ENCODE measurements at regions not wholly inside any gene's neighbourhood (a gene's known extent, or its start where the extent isn't known, plus 50 kb on each side); places are given as distances from the start of the nearest gene placed in this dataset.

GRCh38 chr3:174636451-174636850, 222.7 kb upstream of the NAALADL2 start:
- CTCF ChIA-PET, result no interaction called here
- POLR2A ChIA-PET, result no interaction called here

- POLR2A ChIA-PET, result no interaction called here
- CTCF ChIA-PET, result no interaction called here
Observed at GRCh38 chr3:174639406-174639805, 219.7 kb upstream of the NAALADL2 start.

DNA sequence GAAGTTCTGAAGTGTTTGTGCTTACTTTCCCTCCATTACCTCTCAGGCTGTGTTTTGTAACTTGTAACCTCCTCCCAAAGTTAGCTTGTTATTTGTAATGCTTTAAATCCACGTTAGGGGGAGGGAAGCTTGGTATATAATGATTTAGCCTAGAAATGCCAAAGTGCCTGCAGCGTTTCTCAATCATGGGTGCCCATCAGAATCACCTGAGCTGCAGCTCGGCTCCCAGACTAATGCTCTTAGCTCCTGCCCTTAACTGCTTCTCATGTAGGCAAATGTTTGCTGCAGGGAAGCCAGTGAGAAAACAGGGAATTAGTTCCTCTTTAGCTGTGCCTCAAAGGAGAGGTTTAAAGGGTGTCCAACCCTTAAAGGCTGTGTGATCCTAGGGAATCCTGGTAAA, 219.2 kb upstream of the NAALADL2 start:
- ChIA-PET CTCF (no interaction called here), POLR2A (no interaction called here)

- ChIA-PET CTCF (no interaction called here), POLR2A (no interaction called here)
Observed at GRCh38 chr3:174640932-174641331, 218.2 kb upstream of the NAALADL2 start.

DNA sequence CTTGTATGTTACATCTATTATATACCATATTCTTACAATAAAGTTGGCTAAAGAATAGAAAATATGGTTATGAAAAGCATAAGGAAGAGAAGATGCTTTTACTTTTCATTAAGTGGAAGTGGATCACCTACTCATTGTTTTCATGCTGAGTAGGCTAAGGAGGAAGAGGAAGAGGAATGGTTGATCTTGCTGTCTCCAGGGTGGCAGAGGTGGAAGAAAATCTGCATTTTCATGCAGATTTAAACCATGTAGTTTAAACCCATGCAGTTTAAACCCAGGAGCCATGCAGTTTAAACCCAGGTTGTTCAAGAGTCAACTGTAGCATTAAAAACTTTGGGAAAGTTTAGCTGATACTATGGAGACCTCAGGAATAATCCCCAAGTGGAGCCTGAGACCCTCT, 214.8 kb upstream of the NAALADL2 start:
- ChIA-PET CTCF (no interaction called here), POLR2A (no interaction called here)

DNA sequence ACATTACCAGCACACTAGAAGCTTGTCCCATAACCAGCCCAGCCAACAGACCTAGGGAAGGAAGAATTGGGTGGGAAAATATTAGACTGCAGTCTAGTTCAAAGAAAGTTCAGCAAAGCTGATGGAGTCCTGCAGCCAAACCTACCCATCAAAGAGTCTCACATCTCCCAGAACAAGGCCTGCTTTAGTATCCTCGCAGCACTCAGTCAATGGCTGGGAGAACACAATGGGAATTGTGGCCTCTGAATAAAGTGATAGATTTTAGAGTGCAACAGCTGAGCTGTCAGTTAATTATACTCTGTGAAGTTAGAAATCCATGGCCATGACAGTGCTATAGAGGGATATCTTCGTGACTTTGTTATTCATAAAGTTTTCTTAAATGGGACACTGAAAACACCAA, 207.2 kb upstream of the NAALADL2 start:
- CTCF ChIA-PET, result no interaction called here
- POLR2A ChIA-PET, result no interaction called here

DNA sequence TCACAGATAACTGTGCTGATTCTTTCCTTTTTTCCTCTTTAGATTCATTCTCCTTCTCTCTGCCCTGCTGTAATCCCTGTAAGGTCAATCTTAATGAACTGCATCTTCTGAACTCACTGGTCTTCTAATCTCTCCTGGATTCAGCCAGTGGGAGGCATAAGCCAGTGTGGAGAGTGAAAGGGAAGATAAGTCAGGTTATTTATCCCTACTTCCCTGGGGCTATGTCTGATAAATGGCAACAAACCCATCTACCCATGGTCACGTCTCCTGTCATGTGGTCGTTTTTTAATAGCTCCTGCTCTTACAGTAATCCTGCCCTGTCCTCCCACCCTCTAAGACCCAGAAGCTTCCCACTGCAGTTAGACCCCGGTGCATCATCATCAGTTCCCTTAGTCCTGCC, 199.6 kb upstream of the NAALADL2 start:
- ChIA-PET CTCF (no interaction called here), POLR2A (no interaction called here)

- ChIA-PET CTCF (no interaction called here), POLR2A (no interaction called here)
Observed at GRCh38 chr3:174662653-174663052, 196.5 kb upstream of the NAALADL2 start.

DNA sequence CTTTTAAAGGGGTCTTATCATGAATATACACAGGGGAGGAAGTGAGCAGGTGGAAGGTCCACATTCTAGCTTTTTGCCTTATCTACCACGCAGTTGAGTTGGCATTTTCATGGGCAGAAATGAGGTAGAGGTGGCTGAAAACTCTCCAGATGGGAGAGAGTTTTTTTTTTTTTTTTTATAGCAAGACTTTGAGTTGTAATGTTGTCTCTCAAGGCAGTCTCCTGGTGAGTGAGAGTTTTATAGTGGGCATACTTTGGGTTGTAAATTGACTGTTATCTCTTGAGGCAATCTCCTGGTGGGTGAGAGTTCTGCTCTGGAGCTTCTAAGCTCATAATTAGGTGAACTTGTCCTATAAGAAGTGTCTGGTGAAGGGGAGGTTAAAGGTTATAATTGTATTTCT, 191.7 kb upstream of the NAALADL2 start:
- ChIA-PET POLR2A (no interaction called here), CTCF (no interaction called here)

DNA sequence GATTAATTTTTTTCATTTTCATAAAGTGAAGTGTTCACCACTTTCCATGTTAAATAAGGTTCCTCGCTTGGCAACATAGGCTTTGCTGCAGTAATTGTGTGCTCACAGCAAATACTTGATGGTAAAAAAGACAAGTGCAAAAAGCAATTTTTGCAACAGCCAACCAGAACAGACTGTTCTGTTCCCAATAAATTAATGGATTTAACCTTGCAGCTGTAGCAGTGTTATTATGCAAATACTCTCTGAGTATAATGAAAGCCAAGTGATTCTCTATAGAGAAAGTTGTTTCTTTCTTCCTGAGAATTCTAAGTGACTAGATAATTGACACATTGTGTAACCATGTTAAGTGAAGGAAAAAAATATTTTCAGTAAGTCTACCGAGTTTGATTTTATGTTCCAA, 183.7 kb upstream of the NAALADL2 start:
- POLR2A ChIA-PET, result no interaction called here

DNA sequence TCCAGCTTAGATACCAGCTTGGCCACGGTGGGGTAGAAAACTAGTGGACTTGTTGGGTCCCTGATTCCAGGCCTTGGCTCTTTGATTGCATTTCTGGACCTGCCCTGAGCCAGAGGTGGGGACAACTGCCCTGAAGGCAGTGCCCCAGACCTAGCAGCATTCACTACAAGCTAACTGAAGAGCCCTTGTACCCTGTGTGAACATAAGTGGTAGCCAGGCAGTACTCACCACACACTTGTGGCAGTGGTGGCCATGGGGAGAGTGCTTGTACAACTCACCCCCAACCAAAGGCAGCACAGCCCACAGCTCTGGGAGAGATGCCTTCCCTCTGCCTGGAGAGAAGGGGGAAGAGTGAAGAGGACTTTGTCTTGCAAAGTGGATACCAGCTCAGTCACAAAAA, 177.3 kb upstream of the NAALADL2 start:
- CTCF ChIA-PET, result no interaction called here
- POLR2A ChIA-PET, result no interaction called here

More for the DNA sequence above, 183.7 kb upstream of the NAALADL2 start:
- CTCF ChIA-PET, result no interaction called here

DNA sequence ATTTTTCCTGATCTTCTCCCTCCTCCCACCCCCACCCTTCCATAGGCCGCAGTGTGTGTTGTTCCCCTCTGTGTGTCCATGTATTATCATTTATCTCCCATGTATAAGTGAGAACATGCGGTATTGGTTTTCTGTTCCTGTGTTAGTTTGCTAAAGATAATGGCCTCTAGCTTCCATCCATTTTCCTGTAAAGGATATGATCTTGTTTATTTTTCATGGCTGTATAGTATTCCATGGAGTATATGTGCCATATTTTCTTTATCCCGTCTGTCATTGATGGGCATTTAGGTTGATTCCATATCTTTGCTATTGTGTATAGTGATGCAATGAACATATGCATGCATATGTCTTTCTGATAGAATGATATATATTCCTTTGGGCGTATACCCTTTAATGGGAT, 173.3 kb upstream of the NAALADL2 start:
- POLR2A ChIA-PET, result no interaction called here
- CTCF ChIA-PET, result no interaction called here

- POLR2A ChIA-PET, result no interaction called here
Observed at GRCh38 chr3:174697310-174697709, 161.8 kb upstream of the NAALADL2 start.

GRCh38 chr3:174700736-174701135, 158.4 kb upstream of the NAALADL2 start:
- ChIA-PET POLR2A (no interaction called here), CTCF (no interaction called here)

More at GRCh38 chr3:174697310-174697709, 161.8 kb upstream of the NAALADL2 start:
- CTCF ChIA-PET, result no interaction called here

DNA sequence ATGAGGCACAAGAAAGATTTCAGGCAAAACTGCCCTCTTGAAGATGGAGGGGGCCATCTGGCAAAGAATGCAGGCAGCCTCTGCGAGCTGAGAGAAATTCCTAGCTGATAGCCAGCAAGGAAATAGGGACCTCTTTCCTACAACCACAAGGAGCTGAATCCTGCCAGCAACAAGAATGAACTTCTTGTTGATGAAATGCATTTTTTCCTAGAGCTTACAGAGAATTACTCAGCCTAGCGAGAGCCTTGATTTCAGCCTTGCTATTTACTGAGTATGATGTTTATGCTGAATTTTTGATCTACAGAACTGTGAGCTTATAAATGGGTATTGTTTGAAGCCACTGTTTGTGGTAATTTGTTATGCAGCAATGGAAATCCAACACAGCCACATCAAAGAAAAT, 148.5 kb upstream of the NAALADL2 start:
- CTCF ChIA-PET, result no interaction called here
- POLR2A ChIA-PET, result no interaction called here

GRCh38 chr3:174715386-174715785, 143.7 kb upstream of the NAALADL2 start:
- POLR2A ChIA-PET, result no interaction called here
- CTCF ChIA-PET, result no interaction called here

GRCh38 chr3:174716956-174717505, 142.1 kb upstream of the NAALADL2 start:
- ChIA-PET CTCF (no interaction called here), POLR2A (no interaction called here)

- ChIA-PET POLR2A (no interaction called here), CTCF (no interaction called here)
Observed at GRCh38 chr3:174720717-174721116, 138.4 kb upstream of the NAALADL2 start.

DNA sequence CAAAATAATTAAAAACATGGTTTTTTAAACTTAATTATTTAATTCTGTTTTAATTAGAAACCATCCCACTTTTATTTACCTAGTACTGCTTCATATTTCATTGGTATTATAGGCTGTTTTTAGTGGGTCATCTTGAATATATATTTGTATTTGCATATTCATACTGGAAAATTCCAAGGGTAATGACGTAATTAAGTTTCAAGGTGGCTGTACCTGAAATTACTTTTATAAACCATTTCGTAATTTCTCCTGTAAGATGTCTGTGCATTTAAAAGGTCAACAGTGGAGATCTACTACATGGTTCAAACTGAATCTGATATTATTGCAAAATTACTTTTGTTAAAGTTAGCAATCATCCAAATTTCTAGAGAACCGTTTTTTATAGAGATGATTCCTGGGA, 133.8 kb upstream of the NAALADL2 start:
- CTCF ChIA-PET, result no interaction called here
- POLR2A ChIA-PET, result no interaction called here

GRCh38 chr3:174737966-174738365, 121.2 kb upstream of the NAALADL2 start:
- ChIA-PET CTCF (no interaction called here), POLR2A (no interaction called here)

- ChIA-PET CTCF (no interaction called here), POLR2A (no interaction called here)
Observed at GRCh38 chr3:174749143-174749542, 110.0 kb upstream of the NAALADL2 start.

DNA sequence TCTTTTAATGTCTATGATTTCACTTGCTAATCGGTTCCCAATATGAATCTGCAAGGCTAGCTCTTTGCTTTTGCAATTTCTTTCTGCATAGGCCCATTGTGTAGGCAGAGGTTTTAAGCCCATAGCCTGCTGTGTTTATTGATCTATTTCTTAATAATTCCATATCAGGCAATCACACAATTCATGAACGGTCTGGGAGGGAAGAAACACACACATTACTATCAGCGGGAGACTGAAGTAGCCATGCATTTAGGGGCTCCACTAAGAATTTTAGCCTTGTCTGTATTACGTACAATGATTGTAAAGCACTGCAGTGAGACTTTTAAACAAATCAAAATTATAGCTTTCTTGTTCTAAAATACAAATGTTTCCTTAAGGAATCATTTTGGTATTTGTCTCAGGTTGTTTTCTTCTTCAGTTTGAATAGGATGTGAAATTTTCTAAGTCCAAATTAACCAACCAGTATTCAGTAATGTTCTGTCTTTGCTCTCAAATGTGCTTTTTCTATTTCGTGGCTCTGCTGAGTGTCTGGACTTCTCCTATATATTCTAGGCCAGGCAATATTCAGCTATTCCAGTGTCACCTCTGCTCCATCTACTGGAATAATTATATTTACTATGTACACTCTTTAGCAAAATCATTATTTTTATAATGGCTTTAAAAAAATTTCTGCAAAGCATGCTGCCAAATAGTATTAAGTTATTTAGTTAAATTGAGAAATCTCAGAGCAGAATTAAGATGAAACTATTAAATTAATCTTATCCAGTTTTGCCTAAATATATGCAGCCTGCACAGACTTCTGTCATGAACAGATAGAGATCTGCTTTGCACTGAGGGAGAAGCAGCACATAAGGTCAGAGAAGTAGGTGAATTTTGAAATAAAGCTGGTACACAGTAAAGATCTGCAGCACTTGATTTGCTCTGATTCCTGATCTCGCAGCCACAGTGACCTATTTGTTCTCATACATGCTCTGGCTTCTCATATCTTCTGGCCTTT, 103.0 kb upstream of the NAALADL2 start:
- ChIA-PET CTCF (no interaction called here), POLR2A (no interaction called here)

All from activated CD8-positive, alpha-beta memory T cell treated with anti-CD3 and anti-CD28 coated beads for 36 hours (primary cell).